Body of pancreas (tissue), 4 donors: ENCODE measurements at regions not wholly inside any gene's neighbourhood (a gene's known extent, or its start where the extent isn't known, plus 50 kb on each side); places are given as distances from the start of the nearest gene placed in this dataset.

Source experiments
- POLR2A ChIP-seq, 3 donors: fragments of 450-650 bp; IDR thresholded peaks; one replicate each; pipeline ENCODE4 v1.6.1; 2016; ENCODE audit warnings: antibody characterized with exemption in 3 of 3, mild to moderate bottlenecking in 2 of 3
- TF ChIP-seq, protein P1 (sequence below), 7 experiments: fragments of 450-650 bp in 4 of 7; fragments of 200-600 bp in 3 of 7; sonication (generic) in 3 of 7; IDR thresholded peaks; one replicate each; pipeline ENCODE4 v1.5.1; 2016 to 2019; ENCODE audit warnings: antibody characterized with exemption in 7 of 7

DNA sequence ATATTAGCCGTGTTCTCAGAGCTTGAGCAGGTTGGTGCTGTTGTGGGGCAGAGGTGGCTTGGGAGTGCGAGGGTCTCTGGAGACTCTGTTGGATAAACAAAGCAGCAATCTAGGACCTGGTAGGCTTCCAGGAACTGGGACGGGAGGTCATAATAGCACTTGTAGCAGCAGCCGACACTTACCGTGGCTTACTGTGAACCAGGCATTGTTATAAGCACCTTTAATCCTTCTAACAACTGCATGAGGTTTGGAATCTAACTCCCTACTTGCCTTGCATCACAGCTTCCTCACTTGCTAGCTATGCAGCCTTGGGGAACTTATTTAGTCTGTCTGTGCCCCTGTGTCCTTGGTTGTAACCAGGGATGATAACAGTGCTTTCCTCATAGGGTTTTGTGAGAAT, 94.9 kb downstream of the NAV1 start:
- TF ChIP-seq, protein P1, sequence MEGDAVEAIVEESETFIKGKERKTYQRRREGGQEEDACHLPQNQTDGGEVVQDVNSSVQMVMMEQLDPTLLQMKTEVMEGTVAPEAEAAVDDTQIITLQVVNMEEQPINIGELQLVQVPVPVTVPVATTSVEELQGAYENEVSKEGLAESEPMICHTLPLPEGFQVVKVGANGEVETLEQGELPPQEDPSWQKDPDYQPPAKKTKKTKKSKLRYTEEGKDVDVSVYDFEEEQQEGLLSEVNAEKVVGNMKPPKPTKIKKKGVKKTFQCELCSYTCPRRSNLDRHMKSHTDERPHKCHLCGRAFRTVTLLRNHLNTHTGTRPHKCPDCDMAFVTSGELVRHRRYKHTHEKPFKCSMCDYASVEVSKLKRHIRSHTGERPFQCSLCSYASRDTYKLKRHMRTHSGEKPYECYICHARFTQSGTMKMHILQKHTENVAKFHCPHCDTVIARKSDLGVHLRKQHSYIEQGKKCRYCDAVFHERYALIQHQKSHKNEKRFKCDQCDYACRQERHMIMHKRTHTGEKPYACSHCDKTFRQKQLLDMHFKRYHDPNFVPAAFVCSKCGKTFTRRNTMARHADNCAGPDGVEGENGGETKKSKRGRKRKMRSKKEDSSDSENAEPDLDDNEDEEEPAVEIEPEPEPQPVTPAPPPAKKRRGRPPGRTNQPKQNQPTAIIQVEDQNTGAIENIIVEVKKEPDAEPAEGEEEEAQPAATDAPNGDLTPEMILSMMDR (IDR thresholded peaks at IDR 0.05), result no peak
- TF ChIP-seq POLR2A (IDR thresholded peaks at IDR 0.05), result no peak
